Type B pancreatic cell (in vitro differentiated cells): ENCODE measurements at regions not wholly inside any gene's neighbourhood (a gene's known extent, or its start where the extent isn't known, plus 50 kb on each side); places are given as distances from the start of the nearest gene placed in this dataset.

Experiments
- DNase-seq: peaks from one replicate; pipeline ENCODE4 v3.0.0; 2021; ENCODE audit warnings: mixed read lengths; ENCODE audit not compliant: unreplicated experiment; ENCODE audit errors: extremely low spot score
- H3K27ac Mint-ChIP-seq: 2 replicates; pipeline ENCODE4 v1.8.0; 2021; ENCODE audit warnings: mild to moderate bottlenecking, mixed read lengths
- H3K27me3 Mint-ChIP-seq: 2 replicates; pipeline ENCODE4 v1.8.0; 2021; ENCODE audit warnings: mixed read lengths
- H3K36me3 Mint-ChIP-seq: 2 replicates; pipeline ENCODE4 v1.8.0; 2021; ENCODE audit warnings: mixed read lengths
- H3K4me1 Mint-ChIP-seq: one replicate; pipeline ENCODE4 v1.8.0; 2021; ENCODE audit warnings: mixed read lengths; ENCODE audit not compliant: unreplicated experiment
- H3K4me3 Mint-ChIP-seq: 2 replicates; pipeline ENCODE4 v1.8.0; 2021; ENCODE audit warnings: mild to moderate bottlenecking, mixed read lengths
- H3K9me3 Mint-ChIP-seq: 2 replicates; pipeline ENCODE4 v1.8.0; 2021; ENCODE audit warnings: mixed read lengths
- CTCF ChIP-seq: fragments of 200-600 bp; sonication (generic); conservative IDR thresholded peaks from 2 replicates; pipeline ENCODE4 v1.5.0; 2021; ENCODE audit warnings: antibody characterized with exemption, mild to moderate bottlenecking

DNA sequence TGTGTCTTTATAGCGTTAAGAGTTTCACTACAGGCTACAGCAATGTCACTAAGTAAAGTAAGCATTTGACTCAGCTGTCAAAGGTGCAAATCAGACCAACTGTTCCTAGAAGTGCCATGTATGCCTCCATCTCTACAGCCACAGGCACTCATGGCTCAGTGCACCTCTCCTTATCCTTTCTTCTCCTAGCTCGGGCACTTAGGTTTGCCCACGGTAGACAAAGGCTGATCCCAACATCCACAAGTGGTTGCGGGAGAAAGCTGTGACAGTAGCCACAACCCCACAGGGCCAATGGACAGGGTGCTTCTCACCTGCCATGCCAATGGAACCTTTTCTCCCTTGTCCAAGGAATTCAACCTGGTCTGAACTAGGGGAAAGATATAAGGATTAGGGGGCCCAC is 228.5 kb upstream of the EXOC2 start:
- DNase-seq: no peak
- H3K9me3 Mint-ChIP-seq: peaks cover 17% of the 10 kb centered on the region
- no peak overlapping the region for H3K27ac Mint-ChIP-seq
- H3K36me3 Mint-ChIP-seq: no peaks in the 10 kb centered on the region
- TF ChIP-seq CTCF: no peak
- peaks cover 20% of the 10 kb centered on the region for H3K27me3 Mint-ChIP-seq
- no peaks in the 10 kb centered on the region for H3K4me1 Mint-ChIP-seq
- H3K4me3 Mint-ChIP-seq: no peak overlapping the region

GRCh38 chr6:920512-920911 is 227.6 kb upstream of the EXOC2 start:
- Mint-ChIP-seq H3K27ac (no peak overlapping the region), H3K4me3 (no peak overlapping the region), H3K9me3 (peaks cover 17% of the 10 kb centered on the region), H3K36me3 (no peaks in the 10 kb centered on the region), H3K27me3 (peaks cover 16% of the 10 kb centered on the region), H3K4me1 (no peaks in the 10 kb centered on the region)
- no peak for DNase-seq
- TF ChIP-seq CTCF: no peak

- no peak for TF ChIP-seq CTCF
- H3K4me1 Mint-ChIP-seq: no peaks in the 10 kb centered on the region
- no peaks in the 10 kb centered on the region for H3K36me3 Mint-ChIP-seq
- no peak for DNase-seq
- no peak overlapping the region for H3K4me3 Mint-ChIP-seq
- peaks cover 14% of the 10 kb centered on the region for H3K27me3 Mint-ChIP-seq
- H3K9me3 Mint-ChIP-seq: peaks cover 17% of the 10 kb centered on the region
- H3K27ac Mint-ChIP-seq: no peak overlapping the region
Observed at GRCh38 chr6:919500-919899, 226.6 kb upstream of the EXOC2 start.

DNA sequence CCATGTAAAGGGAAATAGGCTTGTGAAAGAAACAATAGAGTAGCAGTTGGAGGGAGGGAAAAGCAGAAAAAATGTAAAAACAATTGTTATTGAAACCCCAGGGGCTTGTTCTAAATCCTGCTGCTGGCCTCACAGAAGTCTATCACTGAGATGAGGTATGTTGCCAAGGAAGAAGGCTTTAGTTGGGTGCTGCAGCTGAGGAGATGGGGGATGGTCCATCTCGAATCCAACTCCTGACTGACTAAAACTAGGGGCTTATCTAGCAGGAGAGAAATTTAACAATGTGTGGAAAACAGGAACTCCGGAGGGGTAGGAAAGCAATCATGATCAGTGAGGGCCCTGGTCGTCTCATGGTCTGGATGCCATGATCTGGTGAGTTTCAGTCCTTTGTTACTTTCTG is 225.0 kb upstream of the EXOC2 start:
- Mint-ChIP-seq H3K27ac (no peak overlapping the region), H3K4me1 (peaks cover 4% of the 10 kb centered on the region), H3K9me3 (peaks cover 17% of the 10 kb centered on the region), H3K36me3 (no peaks in the 10 kb centered on the region), H3K4me3 (no peak overlapping the region), H3K27me3 (peaks cover 11% of the 10 kb centered on the region)
- no peak for DNase-seq
- no peak for TF ChIP-seq CTCF

GRCh38 chr6:917296-917695 is 224.4 kb upstream of the EXOC2 start:
- H3K4me3 Mint-ChIP-seq: no peak overlapping the region
- H3K36me3 Mint-ChIP-seq: no peaks in the 10 kb centered on the region
- H3K9me3 Mint-ChIP-seq: peaks cover 17% of the 10 kb centered on the region
- DNase-seq: no peak
- peaks cover 8% of the 10 kb centered on the region for H3K27me3 Mint-ChIP-seq
- H3K27ac Mint-ChIP-seq: no peak overlapping the region
- peaks cover 4% of the 10 kb centered on the region for H3K4me1 Mint-ChIP-seq
- no peak for TF ChIP-seq CTCF

GRCh38 chr6:916131-916530 is 223.2 kb upstream of the EXOC2 start:
- H3K27ac Mint-ChIP-seq: no peak overlapping the region
- no peaks in the 10 kb centered on the region for H3K36me3 Mint-ChIP-seq
- peaks cover 4% of the 10 kb centered on the region for H3K4me1 Mint-ChIP-seq
- no peak for TF ChIP-seq CTCF
- peaks cover 13% of the 10 kb centered on the region for H3K27me3 Mint-ChIP-seq
- no peak overlapping the region for H3K4me3 Mint-ChIP-seq
- no peak for DNase-seq
- peaks cover 13% of the 10 kb centered on the region for H3K9me3 Mint-ChIP-seq
